CD4-positive, alpha-beta T cell treated with Interleukin-2 at 100 ng/mL for 4 hours (primary cell): ENCODE measurements at regions not wholly inside any gene's neighbourhood (a gene's known extent, or its start where the extent isn't known, plus 50 kb on each side); places are given as distances from the start of the nearest gene placed in this dataset.
A peak's percentile ranks its signal among the peaks of the same experiment; 100 is the strongest.

ENCODE experiments used
- DNase-seq: peaks from one replicate; pipeline ENCODE4 v3.0.0-alpha.2; 2020; ENCODE audit warnings: low spot score

- DNase-seq, result no peak
Observed at GRCh38 chr9:4384750-4385149, 84.9 kb upstream of the GLIS3 start.

- DNase-seq, result peak; percentile 29
Observed at GRCh38 chr9:4382722-4383317, 83.0 kb upstream of the GLIS3 start.

GRCh38 chr9:4381744-4382143 is 81.9 kb upstream of the GLIS3 start:
- no peak for DNase-seq

GRCh38 chr9:4380406-4380805 is 80.5 kb upstream of the GLIS3 start:
- DNase-seq, result no peak

- no peak for DNase-seq
Observed at GRCh38 chr9:4375424-4376200, 75.7 kb upstream of the GLIS3 start.

- no peak for DNase-seq
Observed at GRCh38 chr9:4371108-4371507, 71.2 kb upstream of the GLIS3 start.

GRCh38 chr9:4370501-4370900 is 70.6 kb upstream of the GLIS3 start:
- no peak for DNase-seq

GRCh38 chr9:4366591-4367330 is 66.9 kb upstream of the GLIS3 start:
- peak; percentile 26 for DNase-seq

- DNase-seq, result no peak
Observed at GRCh38 chr9:4365055-4365454, 65.2 kb upstream of the GLIS3 start.

GRCh38 chr9:4362281-4362680 is 62.4 kb upstream of the GLIS3 start:
- no peak for DNase-seq

- DNase-seq, result no peak
Observed at GRCh38 chr9:4359016-4359415, 59.1 kb upstream of the GLIS3 start.

GRCh38 chr9:4357929-4358328 is 58.1 kb upstream of the GLIS3 start:
- DNase-seq, result no peak

GRCh38 chr9:4356306-4356705 is 56.4 kb upstream of the GLIS3 start:
- DNase-seq, result no peak

- no peak for DNase-seq
Observed at GRCh38 chr9:4353236-4353635, 53.4 kb upstream of the GLIS3 start.

- no peak for DNase-seq
Observed at GRCh38 chr9:4349816-4350418, 50.0 kb upstream of the GLIS3 start.
